NCI-H2196 (cell line): ENCODE measurements at regions not wholly inside any gene's neighbourhood (a gene's known extent, or its start where the extent isn't known, plus 50 kb on each side); places are given as distances from the start of the nearest gene placed in this dataset.

Source experiments
- DNase-seq: peaks from one replicate; lab custom pipeline; 2025; ENCODE audit not compliant: unreplicated experiment; lab: John Stamatoyannopoulos, UW

DNA sequence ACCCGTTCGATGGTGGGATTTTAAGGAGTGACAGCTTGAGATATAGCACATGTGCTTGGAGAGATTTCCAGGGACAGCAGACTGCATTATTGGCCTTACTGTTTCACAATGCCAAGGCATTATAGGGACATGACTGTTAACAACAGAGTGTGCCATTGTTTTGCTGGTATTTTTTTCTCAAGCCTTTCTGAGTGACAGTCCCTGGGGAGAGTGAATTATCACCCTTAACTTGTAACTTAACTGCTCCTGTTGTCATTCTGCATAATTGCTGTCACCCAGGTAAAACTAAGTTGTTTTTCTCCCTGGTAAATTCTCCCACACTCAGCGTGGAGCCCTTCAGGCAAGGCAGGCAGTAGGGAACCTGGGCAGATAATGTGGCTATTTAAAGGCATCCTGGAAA is 989.2 kb upstream of the LCORL start:
- DNase-seq: no peak

DNA sequence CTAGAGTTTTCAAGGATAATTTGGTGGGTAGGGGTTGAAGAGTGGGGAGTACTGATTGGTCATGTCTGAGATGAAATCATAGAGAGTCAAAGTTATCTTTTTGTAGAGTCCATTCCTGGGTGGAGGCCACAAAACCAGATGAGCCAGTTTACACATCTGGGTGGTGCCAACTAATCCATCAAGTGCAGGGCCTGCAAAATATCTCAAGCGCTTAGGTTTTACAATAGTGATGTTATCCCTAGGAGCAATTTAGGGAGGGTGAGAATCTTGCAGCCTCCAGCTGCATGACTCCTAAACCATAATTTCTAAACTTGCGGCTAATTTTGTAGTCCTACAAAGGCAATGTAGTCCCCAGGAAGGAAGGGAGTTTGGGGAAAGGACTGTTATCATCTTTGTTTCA is 988.3 kb upstream of the LCORL start:
- no peak for DNase-seq

DNA sequence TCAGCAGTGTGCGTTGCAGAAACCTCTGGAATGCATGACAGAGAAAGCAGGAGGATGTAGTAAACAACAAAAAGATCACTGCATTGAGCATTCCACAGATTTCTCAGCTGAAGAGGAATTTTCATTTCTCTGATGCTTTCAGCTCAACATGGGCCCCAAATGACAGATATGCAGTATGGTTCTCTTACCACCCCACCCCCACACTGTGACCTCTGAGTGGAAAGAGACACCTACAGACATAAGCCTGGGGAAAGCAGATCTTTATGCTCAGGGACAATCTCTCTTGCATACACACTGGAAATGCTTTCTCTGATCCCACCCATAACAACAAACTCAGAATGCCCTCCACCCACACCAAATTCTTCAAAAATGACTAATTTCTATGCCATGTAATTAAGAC is 983.7 kb upstream of the LCORL start:
- DNase-seq: no peak

DNA sequence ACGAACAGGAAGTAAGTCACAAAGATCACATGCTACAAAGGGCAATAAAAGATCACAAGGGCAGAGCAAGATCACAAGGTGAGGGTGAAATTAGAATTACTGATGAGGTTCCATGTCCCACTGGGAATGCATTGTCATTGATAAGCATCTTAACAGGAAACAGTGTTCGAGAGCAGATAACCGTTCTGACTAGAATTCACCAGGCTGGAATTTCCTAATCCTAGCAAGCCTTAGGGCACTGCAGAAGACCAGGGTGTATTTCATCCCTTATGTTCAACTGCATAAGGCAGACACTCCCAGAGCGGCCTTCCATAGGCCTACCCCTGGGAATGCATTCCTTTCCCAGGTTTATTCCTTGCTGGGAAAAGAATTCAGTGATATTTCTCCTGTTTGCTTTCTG is 980.6 kb upstream of the LCORL start:
- no peak for DNase-seq

DNA sequence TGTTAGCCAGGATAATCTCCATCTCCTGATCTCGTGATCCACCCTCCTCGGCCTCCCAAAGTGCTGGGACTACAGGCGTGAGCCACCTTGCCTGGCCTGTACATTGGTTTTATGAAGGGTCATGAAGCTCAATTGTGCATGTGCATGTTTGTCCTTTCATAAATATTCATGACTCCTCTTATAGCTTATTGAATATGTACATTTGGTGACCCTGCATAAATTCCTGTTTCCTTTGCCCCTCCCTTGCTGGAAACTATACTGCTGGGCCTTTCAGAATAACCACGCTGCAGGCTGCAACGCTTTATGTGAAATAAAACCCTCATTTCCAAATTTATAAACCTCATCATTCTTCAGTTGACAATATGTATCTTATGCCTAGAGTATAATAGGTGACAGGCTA is 978.0 kb upstream of the LCORL start:
- no peak for DNase-seq

DNA sequence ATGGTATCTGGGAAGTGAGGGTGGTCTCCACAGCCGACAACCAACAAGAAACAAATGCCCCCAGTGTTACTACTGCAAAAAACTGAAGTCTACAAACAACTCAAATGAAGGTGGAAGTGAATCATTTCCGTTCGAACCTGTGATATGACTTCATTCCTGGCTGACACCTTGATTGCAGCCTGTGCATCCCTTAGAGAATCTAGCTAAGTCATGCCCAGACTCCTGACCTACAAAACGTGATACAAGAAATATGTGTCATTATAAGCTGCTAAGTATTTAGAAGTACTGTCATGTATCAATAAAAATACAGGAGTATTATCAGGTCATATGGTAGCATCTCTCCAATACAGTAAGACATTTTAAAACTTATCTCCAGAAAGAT is 959.7 kb upstream of the LCORL start:
- DNase-seq: no peak

DNA sequence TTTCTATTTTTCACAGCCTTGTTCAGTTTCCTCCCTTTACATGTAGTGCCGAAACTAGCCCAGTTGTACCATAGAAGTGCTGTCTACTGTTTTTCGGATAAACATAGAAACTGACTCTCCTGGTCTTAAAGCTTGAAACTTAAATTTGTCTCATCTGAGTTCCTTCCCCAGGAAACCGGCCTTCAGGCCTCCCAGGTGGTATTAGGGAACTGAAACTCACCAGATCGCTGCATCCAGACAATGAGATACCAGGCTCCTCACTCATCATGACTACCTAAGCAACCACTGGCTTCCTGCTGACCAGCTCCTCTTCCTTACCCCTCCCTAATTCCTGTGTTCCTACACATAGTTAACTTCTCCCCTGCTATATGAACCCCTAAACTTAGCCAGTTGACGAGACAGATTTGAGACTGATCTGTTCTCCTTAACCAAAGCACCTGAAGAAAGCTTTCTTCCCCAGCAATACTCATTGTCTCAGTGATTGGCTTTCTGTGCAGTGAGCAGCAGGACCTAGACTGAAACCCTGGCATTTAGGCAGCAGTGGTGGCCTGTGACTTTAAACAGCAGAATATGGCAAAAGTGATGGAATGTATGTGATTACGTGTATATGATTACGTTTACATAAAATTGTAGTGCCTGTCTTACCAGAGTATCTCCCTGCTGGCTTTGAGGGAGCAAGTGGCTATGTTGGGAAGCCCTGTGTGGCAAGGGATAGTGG is 959.1 kb upstream of the LCORL start:
- no peak for DNase-seq

DNA sequence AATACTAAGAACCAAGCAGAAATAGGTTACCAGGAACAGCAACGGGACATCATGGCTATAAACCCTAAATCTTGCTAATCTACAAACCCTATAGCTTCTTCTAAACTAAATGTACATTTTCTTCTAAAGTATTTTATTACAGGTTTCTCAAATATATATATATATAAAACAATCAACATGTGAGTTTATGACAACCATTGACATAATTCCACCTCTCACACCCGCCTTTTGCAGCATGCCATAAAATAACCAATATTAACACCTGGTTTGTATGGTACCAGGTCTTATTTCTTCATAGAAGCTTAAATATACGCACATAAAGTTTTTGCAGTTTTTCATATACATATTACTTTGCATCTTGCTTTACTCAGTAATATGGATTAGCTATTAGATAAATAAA is 955.3 kb upstream of the LCORL start:
- DNase-seq: no peak

DNA sequence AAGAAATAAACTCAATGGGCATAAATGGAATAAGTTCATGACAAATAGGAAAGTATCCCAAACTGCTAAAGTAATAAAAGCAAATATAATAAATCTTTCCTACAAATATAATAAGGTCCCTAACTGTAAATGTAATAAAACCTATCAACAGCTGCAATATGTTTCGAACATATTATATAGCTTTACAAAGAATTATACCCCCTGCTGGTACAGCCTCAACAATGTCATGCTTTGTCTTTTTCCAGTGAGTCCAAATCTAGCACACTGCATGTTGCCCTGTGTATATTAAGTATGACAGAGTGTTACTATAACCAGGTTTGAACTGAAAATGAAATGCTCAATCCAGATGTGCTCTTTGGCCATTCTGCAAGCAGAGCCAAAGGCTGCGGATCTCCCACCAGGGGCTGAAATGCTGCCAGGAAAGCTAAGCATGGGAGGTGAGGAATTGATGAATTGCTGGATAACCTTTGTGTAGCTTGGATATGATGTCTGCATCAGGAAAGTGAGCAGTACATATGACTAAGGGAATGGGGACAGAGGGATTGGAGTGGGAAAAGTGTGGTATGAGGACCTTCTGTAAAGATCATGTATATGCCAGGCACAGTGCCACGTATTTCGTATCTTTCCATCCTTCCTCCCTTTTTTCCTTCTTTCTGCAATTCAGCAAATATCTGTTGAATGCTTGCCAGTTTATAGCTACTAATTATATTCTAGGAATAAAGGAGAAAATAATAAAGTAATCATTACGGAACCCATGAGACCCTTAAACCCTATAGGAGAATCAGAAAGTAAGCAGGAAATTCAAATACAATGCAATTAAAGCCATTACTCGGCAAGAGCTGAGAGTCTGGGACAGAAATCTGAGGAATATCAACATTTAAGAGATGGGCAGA is 954.6 kb upstream of the LCORL start:
- no peak for DNase-seq

DNA sequence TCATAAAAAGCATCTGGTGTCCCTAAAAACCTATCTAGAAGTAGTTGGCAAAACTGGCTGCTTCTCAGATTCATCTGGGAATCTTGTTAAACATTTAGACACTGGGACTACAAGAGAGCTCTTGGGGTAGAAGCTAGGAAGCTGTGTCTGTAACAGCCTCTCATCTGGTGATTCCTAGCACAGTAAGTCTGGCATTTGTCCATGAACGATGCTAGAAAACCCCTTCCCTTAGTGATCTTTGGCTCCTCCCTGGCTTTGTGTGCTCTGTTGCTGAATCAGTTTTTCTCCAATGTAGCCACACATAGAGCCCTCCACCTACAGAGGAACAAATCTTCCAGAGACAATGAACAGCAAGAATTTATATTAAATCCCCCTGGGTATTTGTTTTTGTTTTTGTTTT is 951.7 kb upstream of the LCORL start:
- no peak for DNase-seq

DNA sequence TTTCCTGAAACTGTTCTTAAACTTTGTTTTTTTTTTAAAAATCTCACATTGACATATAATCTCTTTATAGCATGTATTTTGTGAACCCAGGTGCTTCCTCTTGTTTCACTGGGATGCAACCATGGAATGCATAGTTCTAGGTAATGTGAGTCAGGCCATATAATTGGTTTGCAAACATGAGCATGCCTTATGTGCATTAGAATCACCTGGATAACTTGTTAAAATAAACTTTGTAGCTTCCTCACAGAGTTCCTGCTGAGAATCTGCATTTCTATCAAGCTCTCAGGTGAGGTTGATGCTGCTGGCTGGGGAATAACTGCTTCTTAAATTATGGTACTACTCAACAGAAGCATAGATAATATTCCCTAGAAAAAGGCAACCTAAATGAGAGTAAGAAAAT is 940.3 kb upstream of the LCORL start:
- DNase-seq: no peak

DNA sequence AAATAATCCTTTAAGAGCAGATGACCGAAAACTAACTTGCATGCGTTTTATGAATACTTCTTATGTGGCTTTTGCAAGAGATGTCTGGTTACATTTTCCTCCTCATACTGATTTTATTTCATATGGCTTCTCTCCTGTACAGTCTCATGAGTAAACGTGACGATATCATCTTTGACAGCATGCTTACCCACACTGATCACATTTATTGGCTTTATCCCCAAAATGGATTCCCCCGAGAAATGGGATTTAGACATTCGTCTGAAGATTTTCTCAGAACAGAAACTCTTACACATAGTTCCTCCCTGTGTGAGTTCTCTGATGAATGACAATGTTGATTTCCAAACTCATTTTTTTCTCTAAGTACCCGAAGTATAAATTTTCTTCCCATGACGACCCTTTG is 939.7 kb upstream of the LCORL start:
- no peak for DNase-seq

DNA sequence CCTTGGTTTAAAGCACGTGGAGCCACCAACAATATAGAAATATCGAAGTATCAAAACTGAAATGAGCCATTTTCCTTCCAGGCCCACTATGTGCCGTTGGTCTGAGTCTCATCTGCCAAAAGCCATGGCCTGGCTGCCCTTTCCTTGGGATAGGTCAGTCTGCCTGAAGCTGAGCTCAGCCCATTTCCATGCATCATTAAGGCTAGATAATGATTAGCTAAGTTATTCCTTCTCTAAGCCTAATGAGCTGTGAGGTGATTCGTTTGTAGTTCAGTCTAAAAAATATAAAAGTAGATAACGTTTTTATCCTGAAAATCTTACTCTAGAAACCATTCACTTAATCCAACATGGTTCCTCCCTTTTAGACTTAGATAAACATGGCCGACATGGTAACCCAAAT is 936.2 kb upstream of the LCORL start:
- no peak for DNase-seq

DNA sequence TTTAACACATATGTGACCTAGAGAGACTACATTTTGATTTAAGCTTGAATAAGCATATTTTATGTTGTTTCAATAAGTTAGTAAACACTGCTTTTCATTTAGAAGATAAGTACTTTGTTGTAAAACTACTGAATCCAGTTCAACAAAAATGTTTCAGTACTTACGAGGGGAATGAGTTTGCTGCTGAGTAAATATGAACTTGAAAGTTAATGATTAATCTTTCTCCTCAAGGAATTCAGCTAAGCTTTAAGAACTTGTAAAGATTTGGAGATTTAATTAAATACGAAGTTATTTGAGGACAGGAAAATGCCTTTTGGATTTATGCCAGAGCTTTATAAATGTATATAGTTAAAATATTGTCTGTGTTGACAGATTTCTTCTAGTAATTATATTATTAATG is 933.0 kb upstream of the LCORL start:
- no peak for DNase-seq

DNA sequence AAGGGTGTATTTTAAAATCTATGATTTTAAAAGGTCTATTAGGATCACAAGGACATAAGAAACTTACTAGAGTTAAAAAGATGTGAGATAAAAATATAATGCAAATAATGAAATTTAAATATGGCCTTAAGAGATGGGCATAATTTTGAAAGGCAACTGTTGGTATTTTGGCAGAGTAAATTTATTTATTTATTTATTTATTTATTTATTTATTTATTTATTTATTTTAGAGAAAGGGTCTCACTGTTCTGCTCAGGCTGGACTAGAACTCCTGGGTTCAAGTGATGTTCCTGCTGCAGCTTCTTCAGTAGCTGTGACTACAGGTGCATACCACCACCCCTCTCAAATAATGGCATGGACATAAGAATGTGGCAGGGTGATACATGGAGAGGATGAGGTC is 932.1 kb upstream of the LCORL start:
- DNase-seq: no peak

DNA sequence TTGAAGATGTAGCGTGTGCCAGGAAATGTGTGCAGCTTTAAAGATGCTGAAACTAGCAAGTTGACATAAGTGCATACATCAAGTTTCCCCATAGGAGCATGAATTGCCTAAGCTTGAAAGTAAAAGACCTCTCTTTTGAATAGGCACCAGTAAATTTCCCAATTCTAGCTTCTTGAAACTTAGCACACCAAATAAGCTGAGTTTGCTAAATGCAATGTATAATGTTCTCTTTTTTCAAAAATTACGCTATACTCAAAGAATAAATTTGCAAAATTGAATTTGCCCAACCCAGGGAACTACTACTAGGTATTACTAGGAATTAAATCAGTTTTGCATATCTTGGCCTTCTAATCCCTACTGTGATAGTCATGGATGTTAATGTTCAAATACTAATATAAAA is 923.9 kb upstream of the LCORL start:
- no peak for DNase-seq

DNA sequence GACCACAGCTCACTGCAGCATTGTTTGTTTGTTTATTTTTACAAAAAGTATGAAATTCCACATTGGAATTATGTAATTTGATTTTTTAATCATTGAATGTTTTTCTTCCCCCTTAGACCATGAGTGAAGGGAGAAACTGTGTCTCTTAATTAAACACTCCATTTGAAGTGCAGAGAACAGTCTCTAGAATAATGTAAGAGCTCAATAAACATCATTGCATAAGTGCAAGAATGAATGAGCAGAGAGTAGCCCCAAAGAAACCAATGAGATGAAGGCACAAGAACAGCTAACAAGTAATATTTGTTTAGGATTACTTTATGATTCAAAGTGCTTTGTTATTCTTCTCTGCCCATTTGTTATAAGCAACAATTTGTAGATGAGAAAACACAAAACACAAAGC is 921.3 kb upstream of the LCORL start:
- no peak for DNase-seq

DNA sequence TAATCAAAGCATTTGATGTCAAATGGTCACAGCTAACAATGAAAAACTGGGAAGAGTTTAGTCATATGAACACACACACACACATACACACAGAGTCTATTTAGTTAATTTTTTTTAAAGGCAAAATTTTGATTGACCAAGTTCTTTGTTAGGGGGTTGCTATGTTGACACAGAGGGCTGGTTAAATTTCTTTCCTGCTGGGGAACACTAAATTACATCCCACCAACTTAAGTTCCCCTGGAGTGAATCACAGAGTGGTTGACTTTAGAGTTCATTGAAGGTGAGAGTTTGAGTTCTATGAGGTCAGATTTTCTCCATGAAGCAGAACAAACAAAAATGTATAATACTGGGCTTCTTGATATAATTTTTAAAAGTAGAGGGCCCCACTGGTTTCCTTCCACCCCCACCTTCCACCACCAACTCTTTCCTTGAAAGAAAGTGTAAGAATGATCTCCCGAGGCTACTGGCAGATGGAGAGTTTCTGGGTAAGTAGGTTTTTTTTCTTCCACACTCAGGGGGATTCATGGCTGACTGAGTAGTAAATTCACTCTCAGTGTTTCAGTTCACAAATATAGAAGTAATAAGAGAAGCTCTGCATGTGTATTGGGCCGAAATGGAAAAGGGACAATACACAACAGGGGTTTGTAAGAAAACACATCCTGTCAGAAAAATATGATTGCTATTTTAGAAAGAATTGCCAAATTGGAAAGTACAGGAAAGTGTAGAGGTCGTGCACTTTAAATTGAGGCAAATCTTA is 917.0 kb upstream of the LCORL start:
- no peak for DNase-seq

DNA sequence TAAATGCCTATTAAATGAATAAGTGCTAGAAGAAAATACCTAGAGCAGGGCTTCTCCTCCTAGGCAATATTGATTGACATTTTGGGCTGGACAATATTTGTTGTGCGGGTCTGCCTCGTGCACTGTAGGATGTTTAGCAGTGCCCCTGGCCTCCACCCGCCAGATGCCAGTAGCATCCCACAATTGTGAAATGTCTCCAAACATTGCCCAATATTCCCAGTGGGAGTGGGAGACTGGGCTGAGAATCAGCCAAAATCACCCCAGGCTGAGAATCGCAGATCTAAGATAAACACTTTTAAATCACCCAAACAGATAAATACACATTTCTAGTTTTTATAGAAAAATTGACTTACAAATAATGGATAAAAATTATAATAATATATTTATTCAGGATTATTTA is 916.2 kb upstream of the LCORL start:
- no peak for DNase-seq

DNA sequence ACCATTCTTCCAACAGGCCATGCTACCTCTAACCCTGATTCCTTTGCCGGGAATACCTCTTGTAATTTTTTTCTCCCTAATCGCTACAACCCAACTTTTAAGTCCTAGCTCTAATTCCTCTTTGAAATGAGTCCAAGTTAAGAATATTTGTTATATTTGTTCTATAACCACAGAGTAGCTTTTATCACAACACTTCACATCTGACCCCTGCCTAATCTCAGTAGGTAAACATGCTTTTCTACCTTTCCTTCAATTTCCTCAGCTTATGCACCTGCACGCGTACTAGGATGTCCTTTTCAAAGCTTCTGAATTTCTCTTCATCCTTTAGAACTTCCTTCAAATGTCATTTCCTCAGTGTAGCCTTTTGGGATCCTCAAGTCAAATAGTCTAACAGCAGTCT is 915.5 kb upstream of the LCORL start:
- no peak for DNase-seq

DNA sequence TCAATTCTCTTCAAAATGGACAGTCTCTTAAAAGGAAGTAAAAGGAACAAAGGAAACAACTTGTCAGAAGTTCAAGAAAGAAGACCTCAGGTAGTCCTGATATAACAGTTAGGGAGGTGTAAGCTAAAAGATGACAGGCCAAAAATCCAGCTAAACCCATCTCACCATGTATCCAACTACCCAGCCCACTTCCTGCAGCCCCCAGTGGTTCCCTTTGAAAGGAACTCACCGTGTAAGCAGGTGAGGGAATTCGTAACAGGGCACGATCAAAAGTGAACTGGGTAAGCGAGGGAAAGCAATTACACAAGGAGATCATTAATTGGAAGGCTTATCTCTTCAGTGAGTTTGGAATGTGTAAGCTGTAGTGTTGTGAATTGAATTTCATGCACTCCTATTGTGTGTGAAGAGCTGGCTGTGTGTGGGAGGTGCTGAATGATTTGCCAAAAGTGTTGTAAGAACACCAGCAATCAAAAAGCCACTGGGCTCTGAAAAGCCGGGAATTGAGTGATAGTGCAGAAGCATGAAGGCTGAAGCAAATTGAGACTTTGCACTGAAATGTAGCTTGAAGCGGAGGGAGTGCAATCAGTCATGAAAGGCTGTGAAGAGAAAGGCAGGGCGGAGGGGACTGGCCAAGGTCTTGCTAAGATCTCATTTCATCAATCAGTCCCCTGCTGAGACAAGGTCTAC is 914.2 kb upstream of the LCORL start:
- DNase-seq: no peak
